GM13977 (cell line): ENCODE measurements at regions not wholly inside any gene's neighbourhood (a gene's known extent, or its start where the extent isn't known, plus 50 kb on each side); places are given as distances from the start of the nearest gene placed in this dataset.

Source experiments
- DNase-seq: peaks from one replicate; pipeline ENCODE4 v3.0.0; 2012; ENCODE audit warnings: low spot score
- in situ Hi-C: fragments of 300-500 bp; cut with MboI; formaldehyde crosslinking; loops from one replicate; pipeline ENCODE4 v1.12.0; 2022; ENCODE audit warnings: low sequenced_read_pairs, low pct_unique_long_range_greater_than_20kb, mixed read lengths, inconsistent platforms; ENCODE audit not compliant: unreplicated experiment
- TF ChIP-seq, protein P1 (sequence below): IDR thresholded peaks from 2 replicates; pipeline ENCODE4 v1.5.1; 2012; ENCODE audit warnings: mild to moderate bottlenecking, control low read depth; ENCODE audit not compliant: insufficient read depth; ENCODE audit errors: extremely low read depth, missing control alignments

DNA sequence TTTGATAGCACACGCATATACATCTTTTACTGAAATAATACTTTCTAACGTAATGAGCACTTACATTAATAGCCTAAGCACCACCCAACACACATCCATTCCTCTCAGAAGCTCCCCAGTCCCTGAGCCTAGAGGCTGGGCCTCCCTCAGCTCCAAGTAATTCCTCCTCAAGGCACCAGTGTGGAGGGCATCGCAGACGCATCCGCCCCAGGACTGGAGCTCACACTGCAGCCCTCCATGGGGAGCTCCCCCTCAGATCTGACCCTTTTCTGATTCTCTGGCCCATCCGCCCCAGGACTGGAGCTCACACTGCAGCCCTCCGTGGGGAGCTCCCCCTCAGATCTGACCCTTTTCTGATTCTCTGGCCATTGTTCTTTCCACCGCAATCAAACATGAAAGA is 60.4 kb upstream of the SNTG2 start:
- no peak for DNase-seq
- in situ Hi-C loops = no loop called here
- TF ChIP-seq, protein P1, sequence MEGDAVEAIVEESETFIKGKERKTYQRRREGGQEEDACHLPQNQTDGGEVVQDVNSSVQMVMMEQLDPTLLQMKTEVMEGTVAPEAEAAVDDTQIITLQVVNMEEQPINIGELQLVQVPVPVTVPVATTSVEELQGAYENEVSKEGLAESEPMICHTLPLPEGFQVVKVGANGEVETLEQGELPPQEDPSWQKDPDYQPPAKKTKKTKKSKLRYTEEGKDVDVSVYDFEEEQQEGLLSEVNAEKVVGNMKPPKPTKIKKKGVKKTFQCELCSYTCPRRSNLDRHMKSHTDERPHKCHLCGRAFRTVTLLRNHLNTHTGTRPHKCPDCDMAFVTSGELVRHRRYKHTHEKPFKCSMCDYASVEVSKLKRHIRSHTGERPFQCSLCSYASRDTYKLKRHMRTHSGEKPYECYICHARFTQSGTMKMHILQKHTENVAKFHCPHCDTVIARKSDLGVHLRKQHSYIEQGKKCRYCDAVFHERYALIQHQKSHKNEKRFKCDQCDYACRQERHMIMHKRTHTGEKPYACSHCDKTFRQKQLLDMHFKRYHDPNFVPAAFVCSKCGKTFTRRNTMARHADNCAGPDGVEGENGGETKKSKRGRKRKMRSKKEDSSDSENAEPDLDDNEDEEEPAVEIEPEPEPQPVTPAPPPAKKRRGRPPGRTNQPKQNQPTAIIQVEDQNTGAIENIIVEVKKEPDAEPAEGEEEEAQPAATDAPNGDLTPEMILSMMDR = no peak

DNA sequence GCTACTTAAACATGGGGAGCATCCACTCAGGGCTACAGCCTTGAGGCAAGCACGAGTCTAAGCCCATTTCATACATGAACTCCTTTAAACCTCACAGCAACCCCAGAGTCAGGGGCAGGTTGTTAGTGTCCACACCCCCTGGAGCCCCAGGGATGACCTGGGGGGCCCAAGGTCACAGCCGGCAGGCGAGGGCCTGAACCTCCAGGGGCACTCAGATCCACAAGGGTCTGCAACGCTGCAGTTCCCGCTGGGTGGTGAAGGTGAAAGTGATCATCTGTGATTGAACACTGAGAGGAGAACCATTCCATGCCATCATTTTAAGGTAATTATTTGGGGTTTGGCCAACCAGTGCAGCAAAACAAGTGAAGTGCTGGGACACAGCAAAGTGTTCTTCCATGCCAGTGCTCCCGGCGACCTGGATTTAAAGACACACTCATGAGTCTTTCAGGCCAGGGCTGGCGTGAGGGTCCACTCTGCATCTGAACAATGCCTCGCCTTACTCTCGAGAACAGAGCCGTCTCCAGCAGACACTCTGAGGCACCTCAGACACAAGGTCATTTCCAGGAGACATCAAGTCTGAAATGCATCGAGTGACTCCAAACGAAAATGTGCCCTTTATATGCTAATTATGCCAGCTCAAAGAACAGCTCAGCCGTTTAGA is 61.6 kb upstream of the SNTG2 start:
- TF ChIP-seq, protein P1 = no peak
- in situ Hi-C loops = no loop called here
- no peak for DNase-seq

GRCh38 chr2:888211-888801 is 62.3 kb upstream of the SNTG2 start:
- in situ Hi-C loops = no loop called here
- TF ChIP-seq, protein P1 = no peak
- no peak for DNase-seq

- in situ Hi-C loops = no loop called here
- TF ChIP-seq, protein P1 = no peak
- no peak for DNase-seq
Measured at GRCh38 chr2:887639-888038, 63.0 kb upstream of the SNTG2 start.

- TF ChIP-seq, protein P1 = no peak
- DNase-seq = no peak
- in situ Hi-C loops = no loop called here
Measured at GRCh38 chr2:886072-887022, 64.3 kb upstream of the SNTG2 start.

DNA sequence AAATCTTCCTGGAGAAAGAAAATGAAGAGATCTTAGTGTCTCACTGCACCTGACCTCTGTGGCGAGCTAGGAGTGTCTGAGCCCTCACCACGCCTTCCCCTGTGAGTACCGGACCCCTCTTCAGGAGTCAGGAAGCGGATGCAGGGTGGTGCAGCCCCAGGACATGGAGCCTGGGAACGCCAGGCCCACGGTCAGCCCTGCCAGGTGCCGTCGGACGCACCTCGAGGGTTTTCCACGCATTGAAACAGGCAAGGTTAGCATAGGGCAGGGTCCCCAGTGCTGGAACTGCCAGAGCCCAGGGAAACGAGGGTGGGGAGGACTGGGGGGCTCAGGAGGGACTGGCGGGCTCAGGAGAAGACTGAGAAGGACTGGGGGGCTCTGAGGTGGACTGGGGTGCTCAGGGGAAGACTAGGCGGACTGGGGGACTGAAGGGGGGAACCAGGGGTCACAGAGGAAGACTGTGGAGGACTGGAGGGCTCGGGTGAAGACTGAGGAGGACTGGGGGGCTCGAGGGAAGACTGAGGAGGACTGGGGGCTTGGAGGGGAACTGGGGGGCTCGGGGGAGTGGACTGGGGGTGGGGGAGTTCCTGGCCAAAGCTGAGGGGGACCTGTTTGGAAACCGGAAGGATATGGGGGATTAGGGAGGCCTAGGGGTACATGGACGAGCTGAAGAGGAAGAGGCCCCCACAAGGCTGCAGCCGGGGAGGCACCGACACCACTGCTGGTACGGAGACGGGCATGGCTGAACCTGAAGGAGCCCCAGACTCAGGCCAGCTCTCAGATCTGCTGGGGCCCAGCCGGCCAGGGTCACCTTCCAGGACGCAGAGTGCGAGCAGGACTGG is 65.2 kb upstream of the SNTG2 start:
- no peak for DNase-seq
- TF ChIP-seq, protein P1 = no peak
- in situ Hi-C loops = no loop called here
